Neural progenitor cell (in vitro differentiated cells): ENCODE measurements at regions not wholly inside any gene's neighbourhood (a gene's known extent, or its start where the extent isn't known, plus 50 kb on each side); places are given as distances from the start of the nearest gene placed in this dataset.

Experiments used
- DNase-seq: peaks from one replicate; pipeline ENCODE4 v3.0.0-alpha.2; 2016; ENCODE audit warnings: low spot score
- H2AFZ ChIP-seq: fragments of 200-600 bp; sonication (generic); replicated peaks from 2 replicates; pipeline ENCODE4 v1.6.1; 2016; ENCODE audit warnings: antibody characterized with exemption
- H3F3A ChIP-seq: fragments of 200-600 bp; sonication (generic); 2 replicates; pipeline ENCODE4 v1.6.1; 2016; ENCODE audit warnings: antibody characterized with exemption, low read depth
- H3K27ac ChIP-seq: fragments of 200-600 bp; sonication (generic); 2 replicates; pipeline ENCODE4 v1.5.1; 2016; ENCODE audit warnings: mild to moderate bottlenecking
- H3K27me3 ChIP-seq: fragments of 200-600 bp; sonication (generic); 2 replicates; pipeline ENCODE4 v1.6.1; 2016; ENCODE audit warnings: mild to moderate bottlenecking, moderate library complexity
- H3K36me3 ChIP-seq: fragments of 200-600 bp; sonication (generic); 2 replicates; pipeline ENCODE4 v1.5.1; 2016
- H3K4me1 ChIP-seq: fragments of 200-600 bp; sonication (generic); 2 replicates; pipeline ENCODE4 v1.6.1; 2016; ENCODE audit warnings: mixed run types
- H3K4me2 ChIP-seq: fragments of 200-600 bp; sonication (generic); 2 replicates; pipeline ENCODE4 v1.6.1; 2016
- H3K4me3 ChIP-seq: fragments of 200-600 bp; sonication (generic); 2 replicates; pipeline ENCODE4 v1.5.1; 2016
- H3K79me2 ChIP-seq: fragments of 200-600 bp; sonication (generic); 2 replicates; pipeline ENCODE4 v1.6.1; 2016; ENCODE audit warnings: low read depth
- H3K9ac ChIP-seq: fragments of 200-600 bp; sonication (generic); 2 replicates; pipeline ENCODE4 v1.6.1; 2016
- H3K9me3 ChIP-seq: fragments of 200-600 bp; sonication (generic); 2 replicates; pipeline ENCODE4 v1.5.1; 2016; ENCODE audit warnings: low read depth
- H4K20me1 ChIP-seq: fragments of 200-600 bp; sonication (generic); 2 replicates; pipeline ENCODE4 v1.6.1; 2016; ENCODE audit warnings: low read depth
- H3K27ac Mint-ChIP-seq: 3 replicates; pipeline ENCODE4 v1.8.0; 2021; ENCODE audit warnings: mixed read lengths
- H3K27me3 Mint-ChIP-seq: 2 replicates; pipeline ENCODE4 v1.8.0; 2022; ENCODE audit warnings: low read depth, mild to moderate bottlenecking, inconsistent platforms, moderate library complexity, mixed read lengths; ENCODE audit not compliant: insufficient read depth
- H3K36me3 Mint-ChIP-seq: 3 replicates; pipeline ENCODE4 v1.8.0; 2021; ENCODE audit warnings: mixed read lengths
- H3K4me1 Mint-ChIP-seq: 3 replicates; pipeline ENCODE4 v1.8.0; 2021; ENCODE audit warnings: mixed read lengths
- H3K4me3 Mint-ChIP-seq: 3 replicates; pipeline ENCODE4 v1.8.0; 2021; ENCODE audit warnings: mild to moderate bottlenecking, moderate library complexity, mixed read lengths
- H3K9me3 Mint-ChIP-seq: 3 replicates; pipeline ENCODE4 v1.8.0; 2020; ENCODE audit warnings: mixed read lengths
- EZH2 ChIP-seq: fragments of 200-600 bp; sonication (generic); IDR thresholded peaks from 2 replicates; pipeline ENCODE4 v1.6.1; 2017; ENCODE audit warnings: antibody characterized with exemption, mild to moderate bottlenecking, moderate library complexity
- EZH2phosphoT487 ChIP-seq: fragments of 200-600 bp; sonication (generic); IDR thresholded peaks from 2 replicates; pipeline ENCODE4 v1.6.1; 2017; ENCODE audit warnings: antibody characterized with exemption
- TF ChIP-seq, protein P1 (sequence below): fragments of 200-600 bp; sonication (generic); IDR thresholded peaks from 2 replicates; pipeline ENCODE4 v1.5.1; 2017; ENCODE audit warnings: antibody characterized with exemption, mild to moderate bottlenecking

DNA sequence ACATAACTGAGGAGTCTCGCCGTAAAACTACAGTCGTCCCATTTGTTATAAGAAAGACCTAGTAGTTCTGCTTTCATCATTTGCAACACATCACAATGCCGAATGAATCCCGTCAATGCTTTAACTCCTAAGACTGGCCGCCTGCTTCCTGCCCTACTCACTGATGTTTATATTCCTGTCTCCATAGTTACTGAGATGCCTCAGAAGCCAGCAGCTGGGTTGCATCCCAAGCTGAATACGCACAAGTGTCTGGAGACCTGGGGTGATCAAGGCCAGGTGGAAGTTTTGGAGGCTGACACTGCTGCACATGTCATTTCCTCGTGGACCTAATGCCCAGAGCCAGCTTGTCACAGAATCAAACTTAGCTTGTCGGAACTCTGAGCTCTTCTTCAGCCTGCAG lies 95.2 kb upstream of the UBE2E1 start:
- H3K27me3 ChIP-seq: no peaks in the 10 kb centered on the region
- H4K20me1 ChIP-seq: no peaks in the 10 kb centered on the region
- no peaks in the 10 kb centered on the region for H3K79me2 ChIP-seq
- no peaks in the 10 kb centered on the region for H3K9me3 ChIP-seq
- H2AFZ ChIP-seq: no peak overlapping the region
- peaks cover 19% of the 10 kb centered on the region for H3K4me1 ChIP-seq
- H3K4me1 Mint-ChIP-seq: peaks cover 30% of the 10 kb centered on the region
- no peak overlapping the region for H3K4me2 ChIP-seq
- H3F3A ChIP-seq: peaks cover 14% of the 10 kb centered on the region
- H3K27ac ChIP-seq: no peak overlapping the region
- H3K4me3 ChIP-seq: no peak overlapping the region
- TF ChIP-seq, protein P1, sequence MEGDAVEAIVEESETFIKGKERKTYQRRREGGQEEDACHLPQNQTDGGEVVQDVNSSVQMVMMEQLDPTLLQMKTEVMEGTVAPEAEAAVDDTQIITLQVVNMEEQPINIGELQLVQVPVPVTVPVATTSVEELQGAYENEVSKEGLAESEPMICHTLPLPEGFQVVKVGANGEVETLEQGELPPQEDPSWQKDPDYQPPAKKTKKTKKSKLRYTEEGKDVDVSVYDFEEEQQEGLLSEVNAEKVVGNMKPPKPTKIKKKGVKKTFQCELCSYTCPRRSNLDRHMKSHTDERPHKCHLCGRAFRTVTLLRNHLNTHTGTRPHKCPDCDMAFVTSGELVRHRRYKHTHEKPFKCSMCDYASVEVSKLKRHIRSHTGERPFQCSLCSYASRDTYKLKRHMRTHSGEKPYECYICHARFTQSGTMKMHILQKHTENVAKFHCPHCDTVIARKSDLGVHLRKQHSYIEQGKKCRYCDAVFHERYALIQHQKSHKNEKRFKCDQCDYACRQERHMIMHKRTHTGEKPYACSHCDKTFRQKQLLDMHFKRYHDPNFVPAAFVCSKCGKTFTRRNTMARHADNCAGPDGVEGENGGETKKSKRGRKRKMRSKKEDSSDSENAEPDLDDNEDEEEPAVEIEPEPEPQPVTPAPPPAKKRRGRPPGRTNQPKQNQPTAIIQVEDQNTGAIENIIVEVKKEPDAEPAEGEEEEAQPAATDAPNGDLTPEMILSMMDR: no peak
- no peak for TF ChIP-seq EZH2phosphoT487
- TF ChIP-seq EZH2: no peak
- peaks cover 5% of the 10 kb centered on the region for H3K9me3 Mint-ChIP-seq
- H3K27me3 Mint-ChIP-seq: peaks cover 2% of the 10 kb centered on the region
- no peaks in the 10 kb centered on the region for H3K36me3 ChIP-seq
- no peak overlapping the region for H3K27ac Mint-ChIP-seq
- peak; percentile 11 for DNase-seq
- H3K36me3 Mint-ChIP-seq: no peaks in the 10 kb centered on the region
- H3K4me3 Mint-ChIP-seq: no peak overlapping the region
- H3K9ac ChIP-seq: no peak overlapping the region

DNA sequence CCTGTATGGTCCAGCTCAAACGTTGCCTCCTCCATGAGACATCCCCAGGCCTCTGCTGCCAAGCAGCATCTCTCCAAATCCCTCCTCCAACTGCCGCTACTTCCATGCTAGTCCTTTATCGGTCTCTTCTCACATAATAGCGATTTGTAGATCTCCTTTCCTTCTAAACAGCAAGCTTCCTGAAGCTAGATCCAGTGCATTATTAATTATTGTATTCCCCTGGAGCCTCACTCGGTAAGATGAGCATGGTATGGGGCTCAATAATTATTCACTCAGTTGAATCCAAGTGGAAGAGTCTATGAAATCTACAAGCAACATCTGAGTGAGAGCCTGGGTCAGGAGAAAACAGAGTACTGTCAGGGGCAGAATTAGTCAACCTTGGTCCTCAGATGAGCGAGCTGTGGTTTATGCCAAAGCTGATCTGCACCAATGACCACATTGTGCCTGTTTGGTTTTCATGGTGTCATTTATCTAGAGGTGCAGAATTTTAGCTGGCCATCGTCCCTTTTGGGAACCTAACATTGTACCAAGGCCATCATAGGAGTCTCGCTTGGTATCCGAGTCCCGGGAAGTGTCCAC lies 93.8 kb upstream of the UBE2E1 start:
- no peak overlapping the region for H3K27ac ChIP-seq
- Mint-ChIP-seq H3K9me3 (peaks cover 13% of the 10 kb centered on the region), H3K27ac (no peak overlapping the region), H3K4me3 (no peak overlapping the region), H3K27me3 (peaks cover 2% of the 10 kb centered on the region), H3K4me1 (peaks cover 30% of the 10 kb centered on the region), H3K36me3 (no peaks in the 10 kb centered on the region)
- no peaks in the 10 kb centered on the region for H3K9me3 ChIP-seq
- no peak for DNase-seq
- H3K4me1 ChIP-seq: peaks cover 19% of the 10 kb centered on the region
- TF ChIP-seq EZH2phosphoT487: no peak
- no peak for TF ChIP-seq EZH2
- TF ChIP-seq, protein P1: no peak
- H4K20me1 ChIP-seq: no peaks in the 10 kb centered on the region
- no peaks in the 10 kb centered on the region for H3K27me3 ChIP-seq
- peaks cover 14% of the 10 kb centered on the region for H3F3A ChIP-seq
- H3K9ac ChIP-seq: no peak overlapping the region
- no peaks in the 10 kb centered on the region for H3K36me3 ChIP-seq
- no peak overlapping the region for H2AFZ ChIP-seq
- no peaks in the 10 kb centered on the region for H3K79me2 ChIP-seq
- no peak overlapping the region for H3K4me3 ChIP-seq
- no peak overlapping the region for H3K4me2 ChIP-seq

DNA sequence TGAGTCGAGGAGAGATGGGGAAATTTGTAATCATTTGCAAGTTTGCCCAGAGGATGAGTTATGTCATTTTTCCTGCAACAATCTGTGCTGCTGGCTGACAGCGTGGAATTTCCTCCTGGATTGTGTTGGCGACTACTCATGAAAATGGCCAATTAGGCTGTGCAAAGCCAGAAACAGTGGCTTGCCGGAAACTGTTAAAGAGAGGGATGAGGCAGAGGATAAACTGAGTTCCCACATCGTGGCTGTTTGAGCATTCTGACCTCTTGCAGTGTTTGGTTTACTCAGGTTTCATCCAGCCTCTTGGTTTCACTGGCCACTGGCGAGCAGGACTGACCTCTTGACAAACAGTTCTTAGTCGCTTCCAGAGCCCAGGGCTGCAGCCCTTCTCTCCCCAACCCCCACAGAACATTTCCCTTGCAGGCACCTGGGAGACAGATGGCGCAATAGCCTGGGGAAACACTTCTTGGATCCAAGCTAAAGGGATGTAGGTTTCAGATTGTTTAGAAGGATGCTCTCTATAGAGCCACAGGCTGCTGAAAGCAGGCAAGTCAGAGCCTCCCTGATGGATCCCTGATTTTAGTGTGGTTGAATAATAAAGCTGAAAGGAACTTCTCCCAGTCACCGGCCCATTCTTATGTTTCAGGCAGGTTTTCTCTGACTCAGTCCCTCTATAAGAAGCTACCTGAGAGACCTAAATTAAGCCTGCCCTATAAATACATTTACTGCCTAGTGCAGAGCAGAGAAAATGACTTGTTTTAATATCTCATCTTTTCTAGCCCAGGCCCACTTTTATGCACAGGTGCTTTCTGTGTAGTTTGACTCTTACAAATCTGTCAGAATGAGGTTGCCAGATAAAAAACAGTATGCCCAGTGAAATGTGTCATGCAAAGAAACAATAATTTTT lies 92.8 kb upstream of the UBE2E1 start:
- Histone ChIP-seq H3K27ac (peak overlapping the region; percentile 11), H3K9me3 (no peaks in the 10 kb centered on the region), H3K36me3 (no peaks in the 10 kb centered on the region), H3K4me3 (no peak overlapping the region), H3K4me1 (peaks cover 19% of the 10 kb centered on the region), H3K9ac (no peak overlapping the region), H4K20me1 (no peaks in the 10 kb centered on the region), H3K79me2 (no peaks in the 10 kb centered on the region), H2AFZ (no peak overlapping the region), H3K4me2 (peak overlapping the region; percentile 29), H3F3A (peaks cover 14% of the 10 kb centered on the region), H3K27me3 (no peaks in the 10 kb centered on the region)
- H3K27ac Mint-ChIP-seq: peak overlapping the region; percentile 62
- no peaks in the 10 kb centered on the region for H3K36me3 Mint-ChIP-seq
- H3K4me3 Mint-ChIP-seq: no peak overlapping the region
- H3K27me3 Mint-ChIP-seq: peaks cover 2% of the 10 kb centered on the region
- DNase-seq: peak; percentile 86
- H3K4me1 Mint-ChIP-seq: peaks cover 30% of the 10 kb centered on the region
- TF ChIP-seq EZH2 (no peak), EZH2phosphoT487 (no peak)
- TF ChIP-seq, protein P1: peak; percentile 58
- H3K9me3 Mint-ChIP-seq: peaks cover 18% of the 10 kb centered on the region
